ENCODE measurements at regions not wholly inside any gene's neighbourhood (a gene's known extent, or its start where the extent isn't known, plus 50 kb on each side); places are given as distances from the start of the nearest gene placed in this dataset.

- TF ChIP-seq, protein P1, sequence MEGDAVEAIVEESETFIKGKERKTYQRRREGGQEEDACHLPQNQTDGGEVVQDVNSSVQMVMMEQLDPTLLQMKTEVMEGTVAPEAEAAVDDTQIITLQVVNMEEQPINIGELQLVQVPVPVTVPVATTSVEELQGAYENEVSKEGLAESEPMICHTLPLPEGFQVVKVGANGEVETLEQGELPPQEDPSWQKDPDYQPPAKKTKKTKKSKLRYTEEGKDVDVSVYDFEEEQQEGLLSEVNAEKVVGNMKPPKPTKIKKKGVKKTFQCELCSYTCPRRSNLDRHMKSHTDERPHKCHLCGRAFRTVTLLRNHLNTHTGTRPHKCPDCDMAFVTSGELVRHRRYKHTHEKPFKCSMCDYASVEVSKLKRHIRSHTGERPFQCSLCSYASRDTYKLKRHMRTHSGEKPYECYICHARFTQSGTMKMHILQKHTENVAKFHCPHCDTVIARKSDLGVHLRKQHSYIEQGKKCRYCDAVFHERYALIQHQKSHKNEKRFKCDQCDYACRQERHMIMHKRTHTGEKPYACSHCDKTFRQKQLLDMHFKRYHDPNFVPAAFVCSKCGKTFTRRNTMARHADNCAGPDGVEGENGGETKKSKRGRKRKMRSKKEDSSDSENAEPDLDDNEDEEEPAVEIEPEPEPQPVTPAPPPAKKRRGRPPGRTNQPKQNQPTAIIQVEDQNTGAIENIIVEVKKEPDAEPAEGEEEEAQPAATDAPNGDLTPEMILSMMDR (IDR thresholded peaks at IDR 0.05; ENCODE audit: low read depth, low read length, poor library complexity, severe bottlenecking), result no peak
- no peak for TF ChIP-seq EZH2phosphoT487 (IDR thresholded peaks at IDR 0.05; ENCODE audit: borderline replicate concordance, low read length)
These were observed 191.9 kb downstream of the RRAGC start for GRCh38 chr1:38667626-38668025.

Data from DOHH2 (cell line).